ENCODE measurements at regions not wholly inside any gene's neighbourhood (a gene's known extent, or its start where the extent isn't known, plus 50 kb on each side); places are given as distances from the start of the nearest gene placed in this dataset.
"Not testable (repeated sequence)": the region's sequence is repeated elsewhere in the genome, so short reads cannot be mapped to it uniquely, and the experiment has no call there.

DNA sequence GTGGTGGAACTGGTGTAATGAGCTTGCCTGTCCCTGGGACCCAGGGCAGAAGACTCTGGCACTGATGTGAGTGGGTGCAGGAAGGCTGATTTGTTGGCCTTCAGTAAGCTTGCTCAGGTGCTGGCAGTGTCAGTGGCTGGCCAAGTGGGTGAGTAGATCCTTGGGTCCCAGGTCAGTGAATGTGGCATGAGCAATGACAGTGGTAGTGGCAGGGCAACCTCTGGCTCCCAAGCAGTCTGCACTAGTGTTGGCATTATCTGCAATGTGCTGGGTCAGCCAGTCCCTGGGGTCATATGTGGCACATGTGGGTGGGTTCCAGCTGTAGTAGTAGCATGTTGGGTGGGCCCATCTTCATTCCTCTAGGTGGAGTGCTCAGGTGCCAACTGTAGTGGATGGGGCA, 640.9 kb upstream of the GRM3 start:
- no peak for DNase-seq

DNA sequence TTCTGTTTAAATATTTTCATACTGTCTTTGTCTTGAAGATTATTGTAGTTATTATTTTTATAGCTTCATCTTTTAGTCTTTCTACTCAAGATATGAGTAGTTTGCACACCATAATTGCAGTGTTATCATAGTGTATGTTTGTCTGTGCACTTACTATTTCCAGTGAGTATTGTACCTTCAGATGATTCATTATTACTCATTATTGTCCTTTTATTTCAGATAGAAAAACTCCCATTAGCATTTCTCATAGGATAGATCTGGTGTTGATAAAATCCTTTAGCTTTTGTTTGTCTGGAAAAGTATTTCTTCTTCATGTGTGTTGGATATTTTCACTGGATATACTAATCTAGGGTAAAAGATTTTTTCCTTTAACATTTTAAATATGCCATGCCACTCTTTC, 646.2 kb upstream of the GRM3 start:
- DNase-seq = no peak

DNA sequence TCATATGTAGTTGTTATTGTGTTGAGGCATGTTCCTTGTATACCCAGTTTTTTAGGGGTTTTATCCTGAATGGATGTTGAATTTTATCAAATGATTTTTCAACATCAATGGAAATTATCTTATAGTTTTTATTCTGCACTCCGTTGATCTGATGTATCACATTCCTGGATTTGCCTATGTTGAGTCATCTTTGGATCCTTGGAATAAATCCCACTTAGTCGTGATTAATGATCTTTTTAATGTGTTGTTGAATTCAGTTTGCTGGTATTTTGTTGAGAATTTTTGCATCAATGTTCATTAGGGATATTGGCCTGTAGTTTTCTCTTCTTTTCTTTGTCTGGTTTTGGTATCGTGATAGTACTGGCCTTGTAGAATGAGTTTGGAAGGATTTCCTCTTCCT, 648.6 kb upstream of the GRM3 start:
- DNase-seq = no peak

DNA sequence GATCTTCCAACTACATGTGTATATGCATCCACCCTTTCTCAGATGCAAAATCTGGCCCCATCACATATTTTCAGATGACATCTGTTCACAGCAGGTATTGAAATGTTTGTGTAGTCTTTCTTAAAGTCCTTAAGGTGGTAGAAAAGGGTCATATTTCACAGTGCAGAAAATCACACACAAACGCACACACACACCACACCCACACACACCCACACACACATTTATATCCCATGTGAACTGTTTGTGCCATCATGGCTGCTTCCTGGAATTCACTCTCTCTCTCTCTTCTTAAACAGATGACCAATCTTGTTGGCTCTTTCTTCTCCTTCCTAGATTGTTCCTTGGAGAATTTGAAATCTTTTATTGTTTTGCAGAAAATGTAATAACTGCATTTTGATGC, 663.0 kb upstream of the GRM3 start:
- no peak for DNase-seq

DNA sequence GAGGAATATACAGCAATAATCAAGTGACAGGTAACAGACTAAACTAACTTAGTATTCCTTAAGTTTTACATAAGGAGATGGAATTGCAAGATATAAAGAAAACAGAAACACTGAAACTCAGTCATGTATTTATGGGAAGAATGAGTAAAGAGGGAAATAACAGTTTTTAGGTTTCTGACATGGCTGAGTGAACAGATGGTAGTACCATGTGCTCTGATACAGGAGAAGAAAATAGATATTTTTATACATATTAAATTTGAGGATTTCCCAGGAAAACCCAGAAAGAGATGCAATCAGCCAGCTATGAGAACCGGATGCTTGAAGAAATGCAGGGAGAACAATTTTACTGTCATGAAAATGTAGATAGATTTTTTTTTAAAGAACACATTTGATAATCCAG, 669.5 kb upstream of the GRM3 start:
- no peak for DNase-seq

DNA sequence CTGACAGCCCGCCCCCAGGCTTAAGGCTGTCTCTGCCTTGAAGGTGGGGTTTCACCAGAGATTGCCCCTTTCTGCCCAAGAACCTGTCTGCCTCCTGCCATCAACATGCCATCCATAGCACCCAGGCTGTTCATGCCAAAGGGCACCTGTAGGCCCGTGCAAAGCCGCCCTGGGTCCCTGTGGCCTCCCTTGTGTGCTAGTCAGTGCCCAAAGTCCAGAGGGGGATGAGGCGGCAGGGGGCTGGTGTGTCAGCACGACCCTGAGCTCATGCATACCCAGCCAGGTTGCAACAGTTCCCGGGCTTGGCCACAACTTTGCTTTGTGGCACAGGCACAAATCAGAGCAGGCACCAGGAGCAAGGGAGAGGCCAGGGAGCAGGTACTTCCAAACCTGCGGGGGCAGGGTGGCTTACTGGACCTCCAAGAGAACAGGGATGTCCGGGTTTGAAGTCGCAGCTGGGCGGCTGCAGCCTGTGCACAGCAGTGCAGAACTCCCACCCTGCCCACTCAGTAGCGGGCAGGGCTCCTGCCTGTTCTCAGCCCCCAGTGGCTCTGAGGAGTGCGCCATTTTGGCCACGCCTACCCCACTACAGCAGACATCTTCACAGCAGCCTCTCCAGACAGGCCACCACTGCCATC, 671.1 kb upstream of the GRM3 start:
- DNase-seq = no peak

DNA sequence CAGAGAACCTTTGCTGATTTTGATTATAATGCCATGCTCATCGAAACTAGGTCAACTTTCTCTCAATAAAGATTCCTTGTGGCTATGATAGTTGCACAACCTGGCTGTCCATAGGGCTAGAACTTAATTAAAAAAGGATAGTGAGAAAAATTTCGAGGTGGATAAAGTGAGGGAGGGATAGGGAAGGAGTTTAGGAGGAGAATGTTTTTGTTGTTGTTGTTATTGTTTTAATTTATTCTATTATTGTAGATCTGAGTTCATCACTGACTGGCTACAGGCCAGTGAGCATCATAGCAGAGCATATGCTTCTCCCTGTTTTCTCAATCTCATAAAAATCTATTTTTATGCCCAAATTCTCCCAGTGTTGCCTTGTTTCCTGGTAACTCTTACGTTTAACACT, 688.7 kb upstream of the GRM3 start:
- DNase-seq = no peak

DNA sequence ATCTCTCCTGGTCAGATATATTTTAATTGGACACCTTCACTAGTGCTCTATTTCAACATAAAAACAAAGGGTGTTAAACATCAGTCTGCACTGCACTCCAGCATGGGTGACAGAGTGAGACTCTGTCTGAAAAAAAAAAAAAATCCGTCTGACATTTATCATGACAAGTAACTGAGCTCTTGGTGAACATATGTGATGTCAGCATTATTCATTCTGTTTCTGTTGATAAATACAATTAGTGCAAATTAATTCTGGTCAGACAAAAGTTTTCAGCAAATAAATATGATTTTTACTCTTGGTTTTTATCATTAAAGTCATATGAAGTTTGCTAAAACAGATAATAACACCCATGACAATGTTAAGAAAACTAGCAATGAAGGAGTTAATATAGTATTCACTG, 692.8 kb upstream of the GRM3 start:
- DNase-seq = no peak

DNA sequence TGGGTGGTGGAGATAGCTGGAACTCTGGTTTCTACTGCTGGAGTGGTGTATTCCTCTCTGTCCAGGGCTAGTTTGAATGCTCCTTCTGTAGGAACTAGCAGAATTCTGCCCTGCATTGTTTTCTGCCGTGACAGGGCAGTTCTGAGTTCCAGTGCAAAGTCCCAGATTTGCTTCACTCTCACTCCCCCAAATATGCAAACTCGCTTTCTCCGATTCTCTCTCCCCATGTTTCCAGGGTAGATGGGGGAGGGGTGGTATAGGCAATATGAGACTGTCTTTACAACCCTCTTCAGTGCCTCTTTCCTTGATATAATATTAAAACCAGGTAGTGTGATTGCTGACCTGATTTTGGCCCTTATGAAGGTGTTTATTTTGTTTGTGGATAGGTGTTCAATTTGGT, 693.3 kb upstream of the GRM3 start:
- no peak for DNase-seq

DNA sequence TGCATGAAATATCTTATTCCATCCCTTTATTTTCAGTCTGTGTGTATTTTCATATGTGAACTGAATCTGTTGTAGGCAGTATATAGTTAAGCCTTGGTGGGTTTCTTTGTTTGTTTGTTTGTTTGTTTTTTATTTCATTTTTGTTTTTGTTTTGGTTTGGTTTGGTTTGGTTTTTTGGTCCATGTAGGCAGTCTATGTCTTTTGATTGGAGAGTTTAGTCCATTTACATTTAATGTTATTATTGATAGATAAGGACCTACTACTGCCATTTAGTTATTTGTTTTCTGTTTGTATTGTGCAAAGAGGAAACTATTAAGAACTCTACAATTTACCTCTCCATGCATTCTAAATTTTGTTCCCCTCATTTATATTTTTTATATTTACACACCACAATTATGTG, 695.9 kb upstream of the GRM3 start:
- DNase-seq = no peak

DNA sequence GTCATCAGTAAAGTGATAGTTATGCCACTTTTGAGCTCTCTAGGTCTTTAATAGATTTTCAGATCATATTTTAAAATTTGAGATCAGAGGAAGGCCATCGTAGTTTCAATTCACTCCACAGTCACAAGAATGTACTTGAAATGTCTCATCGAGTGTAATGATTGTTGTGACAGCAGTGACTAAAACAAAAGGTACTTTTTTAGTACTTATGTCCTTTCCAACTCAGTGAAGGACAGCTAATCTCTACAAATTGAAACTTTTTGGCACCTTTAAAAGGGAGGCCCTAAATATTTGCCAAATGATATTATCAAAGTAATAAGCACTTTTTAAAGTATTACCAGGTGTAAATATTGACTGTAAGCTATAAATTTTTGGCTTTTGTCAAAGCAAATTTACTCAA, 702.9 kb upstream of the GRM3 start:
- DNase-seq = no peak

DNA sequence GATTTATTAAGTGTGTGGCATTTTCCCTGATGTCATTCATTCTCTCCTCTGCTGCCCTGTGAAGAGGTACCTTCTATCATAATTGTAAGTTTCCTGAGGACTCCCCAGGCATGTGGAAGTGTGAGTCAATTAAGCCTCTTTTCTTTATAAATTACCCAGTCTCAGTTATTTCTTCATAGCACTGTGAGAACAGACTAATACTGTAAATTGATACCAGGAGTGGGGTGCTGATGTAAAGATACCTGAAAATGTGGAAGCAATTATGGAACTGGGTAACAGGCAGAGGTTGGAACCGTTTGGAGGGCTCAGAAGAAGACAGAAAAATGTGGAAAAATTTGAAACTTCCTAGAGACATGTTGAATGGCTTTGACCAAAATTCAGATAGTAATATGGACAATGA, 711.8 kb upstream of the GRM3 start:
- no peak for DNase-seq

DNA sequence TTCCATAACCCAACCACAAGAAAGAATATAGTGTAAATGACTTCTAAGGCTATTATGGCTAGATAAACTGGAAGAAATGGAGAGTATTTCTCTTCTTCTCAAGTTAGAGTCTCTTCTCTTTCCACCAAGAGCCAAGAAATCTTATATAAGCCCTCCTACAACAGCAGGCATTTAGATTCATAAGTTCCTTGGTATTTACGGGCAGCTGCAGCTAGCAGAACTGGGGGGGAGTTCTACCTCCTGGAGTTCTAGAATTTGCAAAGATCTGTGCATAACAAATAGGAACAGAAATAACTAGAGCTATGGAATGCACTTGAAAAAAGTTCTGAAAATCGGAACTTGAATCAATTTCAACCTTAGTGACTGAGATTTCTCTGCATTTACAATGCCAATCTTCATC, 715.2 kb upstream of the GRM3 start:
- no peak for DNase-seq

DNA sequence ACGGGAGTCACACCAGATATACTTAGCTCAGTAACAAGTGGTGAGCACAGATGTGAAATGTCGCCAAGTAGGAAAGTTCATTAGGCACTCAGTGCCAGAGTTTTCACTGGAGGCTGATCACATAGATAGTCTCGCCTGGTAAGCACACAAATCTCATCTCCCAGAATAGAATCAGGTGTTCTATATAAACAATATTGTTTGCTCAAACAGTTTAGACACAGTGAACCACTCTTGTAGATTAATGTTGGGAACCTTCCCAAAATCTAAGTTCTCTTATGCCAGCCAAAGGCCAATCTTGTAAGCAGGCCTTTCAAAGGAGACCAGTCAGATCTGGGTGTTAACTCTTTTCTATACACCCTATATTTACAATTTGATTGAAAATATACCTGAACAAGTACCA, 716.5 kb upstream of the GRM3 start:
- DNase-seq = no peak

DNA sequence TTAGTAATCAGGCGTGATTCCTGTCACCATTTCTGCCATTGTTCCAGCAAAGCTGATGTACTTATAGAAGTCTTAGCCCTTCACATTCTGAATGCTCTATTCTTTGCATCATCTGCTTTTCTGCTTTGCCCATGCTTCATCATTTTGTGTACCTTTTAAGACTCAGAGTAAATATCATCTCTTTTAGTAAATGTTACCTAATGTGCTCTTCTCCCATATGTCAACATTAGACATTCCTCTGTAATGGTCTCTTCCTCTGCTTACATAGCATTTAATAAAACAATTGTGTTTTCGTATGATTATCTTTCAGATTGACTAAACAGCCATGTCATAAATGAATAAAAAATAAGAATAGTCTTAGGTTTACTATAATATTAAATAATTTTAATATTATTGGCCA, 719.6 kb upstream of the GRM3 start:
- DNase-seq = no peak

DNA sequence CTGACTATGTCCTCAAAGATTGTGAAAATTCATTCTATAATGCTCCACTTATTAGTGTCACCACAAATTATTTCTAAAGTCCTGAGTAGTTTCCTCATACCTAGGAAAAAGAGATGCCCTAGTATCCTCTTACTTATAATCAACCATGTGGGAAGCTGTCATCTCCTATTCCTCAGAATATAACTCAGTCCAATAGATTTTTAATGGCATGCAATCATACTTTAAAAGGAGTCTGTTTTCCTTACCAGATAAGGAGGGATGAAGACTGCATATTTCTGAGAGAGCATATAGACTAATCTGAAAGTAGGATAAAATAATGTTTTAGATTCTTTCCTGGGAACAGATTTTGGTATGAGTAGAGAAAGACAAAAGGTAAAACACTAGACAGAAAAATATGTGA, 727.7 kb upstream of the GRM3 start:
- DNase-seq = no peak

DNA sequence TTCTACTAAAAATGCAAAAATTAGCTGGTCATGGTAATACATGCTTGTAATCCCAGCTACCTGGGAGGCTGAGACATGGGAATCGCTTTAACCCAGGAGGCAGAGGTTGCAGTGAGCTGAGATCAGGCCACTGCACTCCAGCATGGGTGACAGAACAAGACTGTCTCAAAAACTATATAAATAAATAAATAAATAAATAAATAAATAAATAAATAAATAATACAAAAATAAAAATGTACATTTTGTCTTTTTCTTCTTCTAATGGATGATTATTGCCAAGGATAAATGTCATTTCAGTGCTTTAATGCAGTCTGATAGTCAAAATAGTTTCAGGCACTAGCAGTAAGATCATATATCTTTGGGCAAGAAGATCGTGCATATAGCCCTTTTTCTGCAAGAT, 727.6 kb upstream of the SEMA3D start:
- no peak for DNase-seq

DNA sequence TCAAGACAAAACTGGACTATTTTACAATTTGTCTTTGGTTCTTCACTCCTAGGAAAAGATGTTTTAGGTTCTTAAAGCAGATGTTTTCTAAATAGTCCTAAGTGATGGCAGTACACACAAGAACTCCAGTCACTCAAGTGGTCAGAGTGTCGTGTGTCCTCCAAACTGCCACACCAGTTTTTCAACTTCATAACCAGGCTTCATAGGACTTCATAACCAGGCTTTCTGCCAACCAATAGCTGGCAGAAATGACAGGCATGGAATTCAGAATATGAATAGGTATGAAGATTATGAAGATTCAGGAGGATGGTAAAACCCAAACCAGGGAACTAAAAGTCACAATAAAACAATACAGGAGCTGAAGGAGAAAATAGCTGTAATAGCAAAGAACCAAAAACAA, 721.2 kb upstream of the SEMA3D start:
- DNase-seq = no peak

DNA sequence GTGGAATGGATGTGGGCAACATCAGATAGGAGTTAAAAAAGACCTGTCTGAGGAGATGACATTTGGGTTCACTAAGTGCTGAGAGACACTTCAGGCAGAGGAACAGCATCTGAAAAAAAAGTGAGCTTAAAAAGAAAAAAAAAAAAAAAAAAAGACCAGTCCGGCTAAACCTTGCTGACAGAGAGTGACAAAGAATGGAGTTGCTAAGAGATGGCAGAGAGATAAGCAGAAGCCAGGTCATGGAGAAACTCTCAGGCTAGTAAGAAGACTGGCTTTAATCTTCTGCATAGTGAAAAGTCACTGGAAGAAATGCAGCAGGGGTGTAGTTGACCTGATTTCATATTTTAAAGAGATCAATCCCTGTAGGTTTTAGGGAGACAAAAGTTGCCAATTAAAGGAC, 711.1 kb upstream of the SEMA3D start:
- no peak for DNase-seq

DNA sequence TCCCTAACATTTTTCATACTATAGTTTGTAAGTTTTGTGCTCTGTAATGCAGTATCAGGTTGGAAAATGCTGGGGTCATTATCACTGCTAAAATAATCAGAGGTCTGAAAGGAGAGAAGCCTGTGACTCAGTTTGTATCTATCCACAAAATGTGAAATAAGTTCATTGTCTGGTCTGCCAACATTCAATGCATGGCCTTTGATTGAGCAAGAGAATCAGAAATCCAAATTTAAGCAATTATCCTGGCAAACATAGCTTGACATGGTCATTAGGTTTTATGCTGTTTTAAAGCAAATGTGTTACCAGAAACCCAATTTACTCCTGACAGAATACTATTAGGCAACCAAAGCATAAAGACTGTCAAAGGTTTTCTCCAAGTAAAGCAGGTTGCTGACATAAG, 709.7 kb upstream of the SEMA3D start:
- no peak for DNase-seq

DNA sequence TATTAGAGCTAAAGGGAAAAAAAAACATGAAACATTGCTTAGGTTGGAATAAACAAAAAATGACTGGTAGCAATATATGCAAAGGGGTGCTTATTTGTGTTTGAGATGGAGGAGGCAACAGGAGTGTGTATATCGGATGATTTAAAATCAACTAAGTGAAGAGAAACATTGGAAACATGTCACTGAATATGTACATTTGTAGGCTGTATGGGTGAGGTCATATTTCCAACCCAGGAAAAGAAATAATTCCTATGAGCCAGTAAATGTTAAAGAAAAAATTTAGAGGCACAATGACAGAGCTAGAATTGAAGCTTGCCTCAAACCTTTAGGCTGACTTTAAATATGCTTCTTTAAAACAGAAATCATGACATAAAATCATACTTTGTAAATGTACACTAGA, 709.0 kb upstream of the SEMA3D start:
- no peak for DNase-seq

DNA sequence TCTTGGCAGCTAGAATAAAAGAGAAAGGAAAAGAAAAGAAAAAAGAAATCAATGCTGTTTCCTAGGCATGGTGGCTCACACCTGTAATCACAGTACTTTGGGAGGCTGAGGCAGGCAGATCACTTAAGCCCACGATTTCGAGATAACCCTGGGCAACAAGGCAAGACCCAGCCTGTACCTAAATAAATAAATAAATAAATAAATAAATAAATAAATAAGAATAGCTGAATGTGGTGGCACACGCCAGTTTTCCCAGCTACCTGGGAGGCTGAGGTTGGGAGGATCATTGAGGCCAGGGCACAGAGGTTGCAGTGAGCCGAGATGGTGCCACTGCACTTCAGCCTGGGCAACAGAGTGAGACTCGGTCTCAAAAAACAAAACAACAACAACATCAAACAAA, 705.0 kb upstream of the SEMA3D start:
- not testable (repeated sequence) for DNase-seq

DNA sequence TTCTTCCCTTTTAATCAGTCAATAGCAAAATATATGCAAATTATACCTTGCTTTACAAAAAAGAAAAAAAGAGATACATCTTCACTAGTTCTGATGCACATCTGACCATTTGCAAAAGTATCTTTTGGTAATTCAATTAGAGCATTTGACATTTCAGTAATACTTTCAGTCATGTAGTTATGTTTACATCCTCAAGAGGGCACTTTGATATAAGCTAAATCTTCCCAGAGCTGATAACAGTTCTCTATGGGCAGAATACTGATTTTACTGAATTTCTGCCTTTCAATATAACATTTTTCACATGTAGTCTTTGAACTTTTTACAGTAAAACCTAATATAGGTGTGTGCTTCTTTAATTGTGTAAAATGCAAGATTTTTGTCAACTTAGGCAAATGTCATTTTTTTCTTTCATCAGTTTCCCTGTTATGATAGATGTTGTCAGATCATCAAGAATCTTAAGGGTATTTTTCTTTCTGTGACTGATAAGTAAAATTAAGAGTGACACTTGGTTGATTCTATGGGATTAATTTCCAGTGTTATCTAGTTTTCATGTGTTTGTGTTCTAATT, 703.5 kb upstream of the SEMA3D start:
- DNase-seq = no peak

DNA sequence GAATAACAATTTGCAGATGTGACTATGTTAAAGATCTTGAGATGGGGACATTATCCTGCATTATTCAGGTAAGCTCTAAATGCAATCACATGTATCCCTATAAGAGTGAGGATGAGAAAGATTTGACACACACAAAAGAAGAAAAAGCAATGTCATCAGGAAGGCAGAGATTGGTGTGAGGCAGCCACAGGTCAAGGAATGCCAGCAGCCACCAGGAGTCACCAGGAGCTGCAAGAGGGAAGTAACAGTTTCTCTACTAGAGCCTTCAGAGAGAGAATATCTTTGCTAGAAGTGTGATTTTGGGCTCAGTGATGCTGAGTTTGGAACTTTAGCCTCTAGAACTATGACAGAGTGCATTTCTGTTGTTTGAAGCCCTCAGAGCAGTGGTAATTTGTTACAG, 700.3 kb upstream of the SEMA3D start:
- no peak for DNase-seq

DNA sequence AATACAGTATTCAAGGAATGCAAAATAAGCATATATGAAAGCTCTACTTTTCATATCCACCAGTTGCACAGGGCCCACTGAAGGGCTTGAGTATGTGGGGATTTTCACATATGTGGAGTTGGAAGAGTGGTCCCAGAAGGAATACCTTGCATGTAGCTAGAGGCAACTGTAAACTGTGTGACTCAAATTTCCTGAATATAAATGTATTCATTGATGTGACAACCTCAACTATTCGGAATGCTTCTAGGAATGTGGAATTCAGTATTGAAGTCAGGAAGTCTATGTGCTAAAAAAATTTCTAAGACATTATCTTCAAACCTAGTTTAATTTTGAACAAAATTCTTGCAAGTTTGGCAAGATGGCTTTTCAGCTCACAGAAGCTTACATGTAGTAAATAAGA, 695.5 kb upstream of the SEMA3D start:
- no peak for DNase-seq

DNA sequence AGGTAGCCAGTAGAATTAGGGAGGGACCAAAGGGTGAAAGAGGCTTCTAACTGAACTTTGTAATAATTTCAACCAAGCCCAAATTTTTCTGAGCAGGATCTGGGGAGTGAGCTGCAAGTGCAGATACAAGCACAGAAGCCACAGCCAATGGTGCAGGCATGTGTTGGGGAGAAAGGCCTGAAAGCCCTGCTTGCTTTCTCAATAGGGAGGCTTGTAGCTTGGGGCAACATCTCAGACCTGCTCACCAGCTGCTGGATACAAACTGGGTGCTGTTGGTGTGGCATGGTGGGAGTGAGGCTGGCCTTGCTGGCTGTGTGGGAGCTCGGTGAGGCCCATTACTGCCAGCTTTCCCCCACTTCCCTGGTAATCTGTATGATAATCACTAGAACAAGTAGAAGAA, 688.5 kb upstream of the SEMA3D start:
- no peak for DNase-seq

Measured in stimulated activated CD4-positive, alpha-beta T cell treated with anti-CD3 and anti-CD28 coated beads, Interleukin-15, amount 100 ng/mL, for 24 hours (primary cell).